H1 (cell line): ENCODE measurements at regions not wholly inside any gene's neighbourhood (a gene's known extent, or its start where the extent isn't known, plus 50 kb on each side); places are given as distances from the start of the nearest gene placed in this dataset.

Experiments
- BCL11A ChIP-seq, 2 experiments: IDR thresholded peaks; one replicate each; pipeline ENCODE4 v1.6.1; 2011; ENCODE audit warnings: low read depth in 2 of 2, low read length in 2 of 2, mild to moderate bottlenecking in 2 of 2
- CBX5 ChIP-seq: fragments of 300-800, 300-1000 bp; sonication (generic); IDR thresholded peaks from 2 replicates; pipeline ENCODE4 v1.7.1; 2016; ENCODE audit warnings: antibody characterized with exemption, low read length, low read depth
- EZH2 ChIP-seq: fragments of 200-600 bp; sonication (generic); IDR thresholded peaks from 2 replicates; pipeline ENCODE4 v1.7.1; 2012; ENCODE audit warnings: low read depth, mild to moderate bottlenecking, moderate library complexity, low read length, inconsistent platforms; ENCODE audit not compliant: severe bottlenecking
- JUN ChIP-seq: IDR thresholded peaks from 2 replicates; pipeline ENCODE4 v1.6.1; 2011; ENCODE audit warnings: low read depth, mild to moderate bottlenecking, improper control_type of control experiment, low read length
- JUND ChIP-seq: IDR thresholded peaks from 2 replicates; pipeline ENCODE4 v1.6.1; 2011; ENCODE audit warnings: mild to moderate bottlenecking, improper control_type of control experiment, low read length
- KDM4A ChIP-seq: IDR thresholded peaks from one replicate; pipeline ENCODE4 v1.7.1; 2012; ENCODE audit warnings: low read depth, mild to moderate bottlenecking, moderate library complexity, low read length, inconsistent platforms; ENCODE audit not compliant: severe bottlenecking
- RAD21 ChIP-seq, 2 experiments: IDR thresholded peaks in 1 of 2; conservative IDR thresholded peaks in 1 of 2; 2 replicates each; pipeline ENCODE4 v1.6.1; 2011; ENCODE audit warnings: low read depth in 2 of 2, low read length in 2 of 2, improper control_type of control experiment in 1 of 2, inconsistent platforms in 1 of 2, mild to moderate bottlenecking in 1 of 2, moderate library complexity in 1 of 2
- SIN3A ChIP-seq, 2 experiments: IDR thresholded peaks in 1 of 2; conservative IDR thresholded peaks in 1 of 2; 2 replicates each; pipeline ENCODE4 v1.6.1; 2011 to 2012; ENCODE audit warnings: low read length in 2 of 2, improper control_type of control experiment in 1 of 2, low read depth in 1 of 2, mild to moderate bottlenecking in 1 of 2

DNA sequence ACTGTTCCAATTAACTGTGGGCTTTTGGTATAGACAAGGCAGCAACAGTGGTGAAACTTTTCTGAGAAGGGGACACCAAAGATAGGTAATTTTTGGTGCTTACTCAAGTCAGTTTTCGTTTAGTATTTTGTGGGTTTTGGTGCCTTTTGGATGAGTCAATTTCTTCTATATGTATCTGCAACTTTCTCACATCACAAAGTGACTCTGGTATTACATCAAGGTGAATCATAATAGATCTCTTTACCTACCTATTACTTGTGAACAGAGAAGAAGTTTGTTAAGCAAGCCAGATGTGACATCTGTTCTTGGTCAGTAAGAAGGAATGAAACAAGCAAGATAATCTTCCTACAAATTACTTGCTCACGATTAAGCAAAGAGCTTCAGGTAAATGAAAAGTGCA lies 732.4 kb upstream of the DPPA4 start (continued):
- TF ChIP-seq EZH2, result no peak
- no peak for TF ChIP-seq JUND
- TF ChIP-seq JUN, result no peak
- TF ChIP-seq CBX5, result no peak
- no peak for TF ChIP-seq BCL11A (IDR thresholded peaks at IDR 0.05; ENCODE audit: low read depth in 2 of 2, low read length in 2 of 2)
- no peak for TF ChIP-seq KDM4A
- TF ChIP-seq RAD21 (IDR thresholded peaks at IDR 0.05 in 1 of 2, conservative IDR thresholded peaks at IDR 0.05 in 1 of 2; ENCODE audit: low read depth in 2 of 2, low read length in 2 of 2), result no peak
- TF ChIP-seq SIN3A (conservative IDR thresholded peaks at IDR 0.05 in 1 of 2, IDR thresholded peaks at IDR 0.05 in 1 of 2; ENCODE audit: low read depth in 1 of 2, low read length in 2 of 2), result no peak
